SIG-M5 treated with dmso at 0.1 percent for 504 hours (cell line): ENCODE measurements at regions not wholly inside any gene's neighbourhood (a gene's known extent, or its start where the extent isn't known, plus 50 kb on each side); places are given as distances from the start of the nearest gene placed in this dataset.

Source experiments
- DNase-seq: peaks from one replicate; lab custom pipeline; 2025; ENCODE audit not compliant: unreplicated experiment; lab: John Stamatoyannopoulos, UW

GRCh38 chr2:8462899-8463648, 218.8 kb upstream of the ID2 start:
- no peak for DNase-seq

- no peak for DNase-seq
Measured at GRCh38 chr2:8465560-8465959, 216.3 kb upstream of the ID2 start.

GRCh38 chr2:8469709-8470493, 212.0 kb upstream of the ID2 start:
- no peak for DNase-seq

GRCh38 chr2:8472545-8473323, 209.1 kb upstream of the ID2 start:
- DNase-seq: peak; percentile 89

GRCh38 chr2:8475349-8476031, 206.4 kb upstream of the ID2 start:
- DNase-seq: no peak

- peak; percentile 95 for DNase-seq
Measured at GRCh38 chr2:8477552-8478470, 204.0 kb upstream of the ID2 start.

GRCh38 chr2:8478471-8478793, 203.4 kb upstream of the ID2 start:
- DNase-seq: no peak

- no peak for DNase-seq
Measured at GRCh38 chr2:8479298-8479697, 202.6 kb upstream of the ID2 start.

- no peak for DNase-seq
Measured at GRCh38 chr2:8480915-8481314, 200.9 kb upstream of the ID2 start.

GRCh38 chr2:8481463-8482009, 200.3 kb upstream of the ID2 start:
- DNase-seq: no peak

- no peak for DNase-seq
Measured at GRCh38 chr2:8482432-8482831, 199.4 kb upstream of the ID2 start.

- no peak for DNase-seq
Measured at GRCh38 chr2:8484502-8485283, 197.2 kb upstream of the ID2 start.

GRCh38 chr2:8485736-8486135, 196.1 kb upstream of the ID2 start:
- no peak for DNase-seq

GRCh38 chr2:8486141-8486540, 195.7 kb upstream of the ID2 start:
- no peak for DNase-seq

- no peak for DNase-seq
Measured at GRCh38 chr2:8487461-8487932, 194.4 kb upstream of the ID2 start.

GRCh38 chr2:8488001-8488738, 193.7 kb upstream of the ID2 start:
- no peak for DNase-seq

GRCh38 chr2:8489221-8489620, 192.6 kb upstream of the ID2 start:
- DNase-seq: no peak

GRCh38 chr2:8489751-8490150, 192.1 kb upstream of the ID2 start:
- no peak for DNase-seq
